GM21367 (cell line): ENCODE measurements at regions not wholly inside any gene's neighbourhood (a gene's known extent, or its start where the extent isn't known, plus 50 kb on each side); places are given as distances from the start of the nearest gene placed in this dataset.
A peak's percentile ranks its signal among the peaks of the same experiment; 100 is the strongest.

Source experiments
- ATAC-seq: cut with Tn5 transposase; IDR thresholded peaks from one replicate; pipeline ENCODE4 v1.9.1; 2021; ENCODE audit not compliant: unreplicated experiment

DNA sequence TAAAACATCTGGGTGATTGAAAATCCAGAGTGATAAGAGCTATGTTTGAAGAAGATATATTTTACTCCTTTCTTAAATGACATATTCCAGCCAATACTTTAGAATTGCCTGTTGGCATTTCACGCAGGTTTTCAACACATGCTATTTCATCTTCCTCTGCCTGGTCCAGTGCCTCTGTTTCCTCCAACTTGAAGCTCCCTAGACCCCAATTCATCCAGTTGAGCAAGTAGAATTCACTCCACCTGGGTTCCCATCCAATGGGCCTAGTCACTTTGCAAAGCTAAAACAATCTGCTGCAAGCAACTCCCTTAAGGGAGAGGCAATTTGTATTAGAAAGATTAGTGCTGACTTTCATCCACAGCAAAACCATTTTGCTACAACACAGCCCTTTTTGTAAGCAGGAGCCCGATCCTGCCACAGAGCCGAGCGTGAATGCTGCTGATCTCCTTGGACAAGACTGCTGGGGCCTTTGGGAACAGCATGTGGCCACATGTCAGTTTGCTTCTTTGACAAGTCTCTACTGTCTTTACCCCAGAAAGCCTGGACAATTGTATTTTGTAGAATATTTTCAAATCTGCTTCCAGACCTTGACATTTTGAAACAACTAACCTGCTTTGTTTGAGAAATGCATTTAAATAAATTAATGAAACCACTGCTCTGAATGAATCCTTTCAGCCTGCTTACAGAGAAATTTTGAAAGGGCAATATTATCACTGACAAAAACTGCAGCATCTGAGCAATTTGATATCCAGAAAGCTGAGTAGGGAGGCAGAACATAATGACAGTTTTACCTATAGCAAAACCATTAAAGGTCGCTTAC is 259.1 kb downstream of the TDRD15 start:
- ATAC-seq, result no peak

DNA sequence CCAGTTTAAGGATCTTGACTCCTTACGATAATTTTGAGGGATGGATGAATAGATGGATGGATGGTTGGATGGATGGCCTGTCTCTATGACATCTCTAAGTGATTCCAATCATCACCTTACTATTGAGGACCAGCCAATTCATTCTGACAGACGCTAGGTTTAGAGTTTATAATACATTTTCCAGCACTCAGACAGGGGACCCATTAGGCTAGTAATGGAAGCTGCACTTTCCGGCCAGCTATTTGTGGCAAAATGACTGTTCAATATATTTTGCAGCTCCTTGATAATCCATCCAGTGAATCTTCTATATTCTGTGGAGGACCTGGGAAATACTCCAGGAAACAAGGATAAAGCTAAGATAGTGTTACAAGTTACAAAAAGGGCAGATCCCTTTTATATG is 262.9 kb downstream of the TDRD15 start:
- ATAC-seq, result no peak

DNA sequence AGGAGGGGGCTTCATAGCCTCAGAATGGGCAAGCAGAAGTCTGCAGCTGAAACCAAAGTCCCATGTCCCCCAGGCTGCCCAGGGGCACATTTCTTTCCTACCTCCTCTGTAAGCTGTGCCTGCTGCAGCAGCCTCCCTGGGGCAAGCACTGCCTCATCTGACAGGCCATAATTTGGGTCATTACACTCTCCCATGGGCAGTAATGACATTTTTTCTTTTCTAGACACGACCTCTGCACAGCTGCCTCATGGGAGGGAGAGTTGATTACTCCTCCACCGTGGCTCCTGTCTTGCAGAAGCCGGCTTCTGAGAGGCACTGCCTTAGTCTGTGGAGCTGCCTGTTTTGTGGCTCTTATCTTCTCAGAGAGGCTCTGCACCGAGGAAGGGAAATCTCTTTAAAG is 268.9 kb downstream of the TDRD15 start:
- ATAC-seq, result no peak

DNA sequence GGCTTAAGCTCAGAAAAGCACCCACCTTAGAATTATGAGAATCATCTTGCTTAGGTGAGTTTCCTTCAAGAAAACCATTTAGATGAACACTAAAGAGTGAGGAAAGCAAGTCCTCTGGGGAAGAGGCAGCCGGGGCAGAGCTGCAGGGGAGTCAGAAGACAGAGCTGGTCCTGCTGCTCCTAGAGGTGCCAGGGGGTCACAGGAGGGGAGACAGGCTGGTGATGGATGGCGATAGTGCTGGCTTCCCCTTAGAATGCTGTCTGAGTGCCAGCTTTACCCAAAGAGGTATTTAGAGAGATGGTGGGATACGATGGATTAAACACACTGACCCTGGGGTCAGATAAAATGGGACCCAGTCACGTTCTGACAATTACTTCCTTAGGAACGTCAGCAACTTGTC is 269.4 kb downstream of the TDRD15 start:
- no peak for ATAC-seq

DNA sequence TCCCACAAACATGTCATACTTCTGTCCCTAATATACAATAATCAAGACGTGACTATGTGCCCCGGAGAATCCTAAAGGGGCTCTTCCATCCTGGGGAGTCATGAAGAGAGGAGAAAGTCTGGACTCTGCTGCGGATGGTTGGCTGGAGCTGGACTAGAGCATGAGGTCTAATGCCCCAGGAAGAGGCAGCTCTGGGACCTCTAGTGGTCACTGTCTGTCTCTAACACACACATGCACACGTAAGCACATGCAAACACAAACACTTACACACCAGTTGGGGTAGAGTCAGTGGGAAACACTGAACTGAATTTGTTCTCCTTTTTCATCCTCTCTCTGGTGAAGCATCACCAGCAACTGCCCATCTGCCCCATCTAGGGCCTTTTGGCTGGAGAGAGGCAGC is 271.6 kb downstream of the TDRD15 start:
- ATAC-seq, result no peak

DNA sequence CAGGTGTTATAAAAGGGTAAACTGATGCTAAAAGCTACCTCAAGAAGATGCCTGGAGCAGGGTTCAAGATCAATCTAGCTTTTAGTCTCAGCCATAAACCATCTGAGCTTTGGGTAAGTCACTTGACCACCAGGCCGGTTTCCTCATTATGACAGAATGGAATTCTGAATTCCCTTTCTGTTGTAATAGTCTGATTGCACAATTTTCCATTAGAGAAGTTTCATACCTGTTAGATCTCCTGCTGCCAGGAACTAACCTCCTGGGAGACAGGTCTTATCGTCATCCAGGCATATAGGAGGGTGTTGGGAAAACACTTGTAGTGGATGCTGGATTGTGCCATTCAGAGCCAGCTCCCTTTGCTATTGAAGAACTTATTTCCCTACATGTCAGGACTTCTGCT is 272.5 kb downstream of the TDRD15 start:
- ATAC-seq, result no peak

DNA sequence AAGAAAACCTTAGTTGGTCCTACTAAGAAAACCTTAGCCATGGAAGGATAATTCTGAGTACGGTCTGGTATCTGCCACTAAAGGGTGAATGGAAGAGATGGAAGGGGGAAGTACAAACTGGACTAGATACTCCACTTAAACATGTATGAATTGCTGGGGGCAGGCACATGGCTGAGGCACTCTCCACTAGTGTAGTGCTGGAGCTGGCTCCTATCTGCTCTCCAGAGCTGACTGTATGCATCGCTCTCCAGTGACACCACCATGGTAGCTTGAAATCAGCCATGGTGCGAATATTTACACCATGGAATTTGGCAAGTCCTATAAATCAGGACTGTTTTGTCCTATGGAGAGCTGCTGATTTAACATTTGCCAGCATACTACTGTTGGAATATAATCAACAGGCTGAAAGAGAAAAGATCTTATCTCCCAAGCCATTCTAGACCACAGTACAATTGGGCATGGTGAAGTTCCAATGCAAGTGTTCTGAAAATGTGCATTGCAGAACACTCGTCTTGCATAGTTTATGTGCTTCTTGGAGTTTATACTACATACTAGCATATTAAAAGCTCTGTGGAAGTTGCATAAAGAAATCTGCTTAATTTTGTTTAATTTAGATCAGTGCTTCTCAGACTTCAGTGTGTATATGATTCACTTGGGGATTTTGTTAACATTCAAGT is 277.4 kb downstream of the TDRD15 start:
- no peak for ATAC-seq

DNA sequence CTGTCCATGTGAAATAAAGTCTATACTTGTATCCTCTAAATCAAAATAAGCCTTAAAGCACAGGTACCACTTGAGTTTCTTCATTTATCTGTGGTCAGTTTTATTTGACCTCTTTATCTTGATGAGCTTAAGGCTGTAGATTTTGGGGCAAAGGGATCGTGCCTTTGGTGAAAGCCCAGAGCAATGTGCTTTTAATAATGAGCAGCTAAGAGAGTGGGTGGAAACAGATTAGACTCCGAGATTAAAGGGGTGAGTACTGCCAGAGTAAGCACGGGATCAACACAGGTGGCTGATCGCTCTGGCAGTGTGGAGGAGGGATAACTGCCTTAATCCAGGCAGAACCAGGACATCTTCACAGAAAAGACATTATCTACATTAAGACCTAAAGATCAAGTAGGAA is 280.4 kb downstream of the TDRD15 start:
- no peak for ATAC-seq

DNA sequence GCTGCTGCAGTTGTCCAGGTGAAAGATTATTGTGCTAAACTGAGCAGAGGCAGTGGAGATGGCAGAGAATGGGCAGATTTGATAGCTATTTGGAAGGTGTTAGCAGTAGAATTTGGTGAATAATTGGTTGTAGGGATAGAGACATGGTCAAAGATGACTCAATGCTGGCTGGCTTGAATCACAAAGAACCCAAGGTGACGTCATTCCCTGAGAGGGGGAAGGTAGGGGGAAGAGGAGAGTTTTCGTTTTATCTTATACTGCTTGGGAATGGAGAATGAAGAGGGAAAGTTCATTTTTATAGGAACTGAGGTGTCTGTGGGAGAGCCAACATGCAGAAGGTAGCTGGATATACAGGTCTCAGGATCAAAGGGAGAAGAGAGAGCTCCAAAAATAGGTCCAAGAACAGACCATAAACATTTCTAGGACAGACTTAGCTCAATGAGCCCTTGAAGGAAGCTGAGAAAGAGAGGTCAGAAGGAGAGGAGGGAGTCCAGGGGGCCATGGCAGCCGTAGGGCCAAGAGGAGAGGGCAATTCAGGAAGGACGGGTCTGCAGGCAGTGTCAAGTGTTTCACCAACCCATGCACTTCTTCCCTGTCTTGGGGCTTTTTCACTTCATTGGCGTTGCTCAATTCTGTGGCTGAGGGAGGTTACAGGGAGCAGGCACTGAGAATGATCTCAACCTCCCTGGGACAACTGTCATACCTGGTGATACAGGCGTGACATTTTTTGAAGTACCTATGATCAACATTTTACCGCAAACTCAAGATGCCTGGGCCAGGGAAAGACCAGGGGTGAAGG is 281.3 kb downstream of the TDRD15 start:
- ATAC-seq, result no peak

DNA sequence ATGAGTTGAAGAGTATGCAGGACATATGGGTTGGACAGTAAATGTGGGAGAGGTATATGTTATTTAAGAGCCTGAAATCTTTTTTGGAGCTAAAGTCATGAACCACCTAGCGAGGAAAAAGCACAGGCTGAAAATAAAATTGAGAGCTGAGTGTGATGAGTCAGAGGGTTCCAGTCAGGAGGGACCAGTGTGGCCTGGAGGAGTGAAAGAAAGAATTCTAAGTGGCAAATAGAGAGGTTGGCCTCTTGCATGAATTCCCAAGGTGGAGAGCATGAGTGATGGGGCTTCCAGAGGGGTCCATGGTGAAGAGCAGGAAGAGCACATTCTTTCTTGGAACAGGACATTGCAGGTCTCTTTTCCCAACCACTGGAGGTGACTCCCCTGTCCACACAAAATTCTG is 282.6 kb downstream of the TDRD15 start:
- ATAC-seq, result no peak

DNA sequence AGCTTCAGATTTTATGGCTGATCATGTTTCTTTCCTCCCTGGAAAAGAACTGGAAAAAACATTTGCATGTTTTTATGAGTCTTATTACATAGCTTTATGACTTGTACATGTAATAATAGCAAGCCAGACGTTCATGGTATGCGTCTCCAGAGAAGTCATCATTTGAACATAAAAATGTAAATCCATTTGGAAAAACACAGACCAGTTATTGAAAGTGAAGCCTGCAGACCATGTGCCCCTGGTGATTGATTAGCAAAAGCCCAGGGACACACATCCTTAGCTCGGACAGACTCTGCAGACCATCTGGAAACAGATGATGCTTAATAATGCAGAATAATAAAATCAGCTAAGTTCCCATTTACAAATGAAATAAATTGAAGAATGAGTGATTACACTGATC is 283.1 kb downstream of the TDRD15 start:
- no peak for ATAC-seq

DNA sequence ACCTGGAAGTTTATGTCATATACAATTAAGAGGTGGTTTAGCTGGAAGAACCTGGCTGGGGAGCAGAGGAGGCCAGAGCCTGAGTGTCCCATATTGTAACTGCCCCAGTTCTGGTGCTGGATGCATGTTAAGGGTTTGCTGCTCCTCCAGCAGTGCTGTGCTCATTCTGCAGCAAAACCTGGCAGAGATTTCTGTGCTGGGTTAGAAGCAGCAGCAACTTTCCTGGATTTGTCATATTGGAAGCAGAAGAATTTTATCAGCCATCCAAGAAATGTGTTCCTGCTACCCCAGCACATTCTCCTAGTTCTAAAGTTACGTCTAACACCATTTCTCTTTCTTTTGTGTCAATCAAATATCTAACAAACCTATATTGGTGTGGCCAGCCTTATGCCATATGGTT is 284.1 kb downstream of the TDRD15 start:
- ATAC-seq, result no peak

DNA sequence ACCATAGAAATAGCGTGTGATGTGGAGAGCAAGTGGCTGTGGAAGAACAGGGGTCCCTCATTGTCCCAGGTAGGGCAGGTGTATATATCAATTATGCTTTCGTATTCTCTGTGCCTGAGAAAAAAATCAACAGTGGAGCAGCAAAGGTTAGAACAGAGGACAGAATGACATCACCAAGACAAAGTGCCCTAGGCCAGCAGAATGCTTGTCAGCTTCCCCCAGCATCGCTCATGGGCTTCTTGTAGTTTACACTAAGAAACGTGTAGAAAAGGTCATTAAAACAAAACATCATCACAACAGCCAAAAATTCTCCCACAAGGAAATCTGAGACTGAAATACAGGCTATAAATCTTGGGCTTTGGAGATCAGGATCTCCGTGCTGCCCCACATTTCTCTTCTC is 288.0 kb downstream of the TDRD15 start:
- no peak for ATAC-seq

DNA sequence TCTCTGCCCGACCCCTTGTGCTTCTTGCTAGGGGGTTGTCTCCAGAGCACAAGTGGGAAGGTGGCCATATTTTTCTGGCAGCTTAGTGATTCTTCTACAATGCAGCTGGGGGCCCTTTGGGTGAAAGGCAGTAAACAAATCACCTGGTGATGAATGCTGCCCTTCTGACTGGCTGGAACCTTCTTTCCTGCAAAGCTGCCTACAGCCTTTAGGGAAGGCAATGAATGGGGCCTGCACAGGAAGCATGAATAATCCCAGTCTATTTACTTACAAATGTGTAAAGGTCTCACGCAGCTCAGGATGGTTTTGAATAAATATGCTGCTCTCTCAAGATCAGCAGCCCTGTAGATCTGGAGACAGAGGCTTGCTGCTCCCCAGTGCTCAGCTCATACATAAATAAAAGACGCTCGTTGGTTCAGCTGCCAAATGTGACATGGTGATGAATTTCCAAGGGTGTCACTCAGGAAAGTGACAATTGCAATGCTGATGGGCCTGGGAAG is 289.2 kb downstream of the TDRD15 start:
- no peak for ATAC-seq

DNA sequence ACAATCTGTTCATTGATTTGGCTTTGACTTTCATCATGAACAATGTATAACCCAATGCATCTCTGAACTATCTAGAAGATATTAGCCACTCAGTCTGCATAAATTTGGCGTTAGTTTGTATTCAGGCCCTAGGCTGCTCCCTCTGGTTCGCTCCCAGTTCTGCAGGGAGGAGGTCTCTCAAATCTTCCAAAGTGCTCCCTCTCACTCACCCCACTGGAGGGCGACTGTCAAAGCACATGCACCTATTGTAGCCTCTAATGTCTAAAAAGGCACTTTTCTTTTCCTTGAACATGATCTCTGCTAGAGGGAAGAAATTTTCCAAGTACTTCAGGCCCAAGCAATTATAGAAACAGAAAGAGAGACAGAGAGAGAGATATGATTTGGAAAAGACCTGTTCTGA is 291.5 kb downstream of the TDRD15 start:
- ATAC-seq, result no peak

DNA sequence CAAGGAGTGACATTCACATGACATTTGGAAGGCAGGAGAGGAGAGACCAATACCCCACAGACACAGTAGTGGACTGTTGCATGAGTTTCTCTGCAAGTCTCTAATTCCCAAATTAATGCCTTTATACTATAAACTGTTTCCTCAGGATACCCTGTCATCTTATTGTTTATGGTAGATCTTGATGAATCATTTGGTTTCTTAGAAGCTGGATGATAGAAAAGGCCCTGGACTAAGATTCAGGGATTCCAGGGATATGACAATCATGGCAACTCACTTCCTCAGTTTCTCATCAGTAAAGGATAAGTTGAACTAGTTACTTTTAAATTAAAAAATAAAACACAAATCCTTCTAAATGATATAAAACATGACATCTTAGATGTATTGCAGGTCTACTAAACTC is 292.5 kb downstream of the TDRD15 start:
- ATAC-seq, result no peak

DNA sequence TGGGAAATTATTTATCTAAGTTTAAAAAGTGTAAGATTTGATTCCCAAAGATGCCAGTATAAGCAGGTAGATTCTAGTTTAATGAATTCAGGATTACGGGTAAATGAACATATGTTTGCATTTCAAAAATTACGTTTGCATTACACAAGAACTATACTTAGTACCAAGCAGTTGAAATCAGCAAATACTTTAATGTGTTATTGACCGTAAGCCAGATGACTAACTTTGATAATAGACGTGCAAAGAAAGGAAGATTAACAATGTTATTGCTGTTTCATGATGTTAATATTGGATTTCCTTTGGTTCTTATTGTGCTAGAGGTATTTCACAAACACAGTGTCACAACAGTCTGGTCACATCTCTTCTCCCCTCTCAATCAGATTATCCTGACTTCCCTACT is 294.7 kb downstream of the TDRD15 start:
- no peak for ATAC-seq

DNA sequence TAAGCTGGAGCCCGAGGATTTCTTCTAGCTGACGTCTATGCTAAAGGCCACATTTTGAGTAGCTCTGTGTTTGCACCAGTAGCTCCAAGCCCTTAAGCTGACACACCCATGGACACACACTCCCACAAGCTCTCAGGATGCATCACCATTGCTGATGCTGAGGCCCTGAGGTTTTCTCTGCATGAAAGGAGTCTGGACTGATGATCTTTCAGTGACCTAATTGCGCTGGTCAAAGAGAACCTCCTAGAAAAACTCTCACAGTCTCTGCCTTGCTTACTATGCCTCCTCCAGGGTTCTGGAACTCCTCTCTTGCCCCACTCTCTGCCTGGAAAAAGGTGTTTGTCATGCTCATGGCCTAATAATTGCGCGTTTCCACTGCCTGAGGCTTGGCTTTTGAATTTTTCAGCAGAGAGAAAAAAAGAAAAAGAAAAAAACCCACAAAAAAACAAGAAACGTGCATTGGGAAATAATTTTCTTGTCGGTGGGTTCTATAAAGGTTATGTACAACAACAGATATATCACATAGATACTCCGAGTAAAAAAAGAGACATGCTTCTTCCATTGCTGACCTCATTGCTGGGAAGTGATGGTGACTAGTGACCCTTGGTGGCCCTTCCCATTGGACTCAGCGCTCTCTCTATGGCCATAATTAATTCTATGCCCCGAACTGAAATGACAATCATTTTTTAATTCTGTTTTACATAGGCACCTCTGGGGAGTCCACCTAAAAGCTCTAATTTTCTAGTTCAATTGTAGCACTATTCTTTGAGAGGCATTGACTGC is 297.0 kb downstream of the TDRD15 start:
- ATAC-seq, result no peak

DNA sequence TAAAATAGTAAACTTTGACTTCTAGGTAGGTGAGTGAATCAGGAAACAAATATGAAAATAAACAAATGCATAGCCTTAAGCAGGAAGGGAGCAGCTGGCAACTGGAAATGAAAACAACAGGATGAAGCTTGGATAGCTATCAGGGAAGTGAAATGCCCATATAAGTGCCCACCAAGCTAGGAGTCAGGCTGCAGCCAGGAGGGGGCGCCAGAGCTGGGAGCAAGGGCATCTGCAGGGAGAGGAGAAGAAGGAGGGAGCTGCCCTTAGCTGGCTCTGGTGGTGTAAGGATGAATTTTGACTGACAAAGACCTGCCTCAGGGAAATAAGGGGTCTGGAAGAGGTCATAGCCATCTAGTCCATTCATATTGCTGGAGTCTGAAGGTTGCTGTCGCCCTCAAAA is 298.3 kb downstream of the TDRD15 start:
- peak; percentile 75 for ATAC-seq

DNA sequence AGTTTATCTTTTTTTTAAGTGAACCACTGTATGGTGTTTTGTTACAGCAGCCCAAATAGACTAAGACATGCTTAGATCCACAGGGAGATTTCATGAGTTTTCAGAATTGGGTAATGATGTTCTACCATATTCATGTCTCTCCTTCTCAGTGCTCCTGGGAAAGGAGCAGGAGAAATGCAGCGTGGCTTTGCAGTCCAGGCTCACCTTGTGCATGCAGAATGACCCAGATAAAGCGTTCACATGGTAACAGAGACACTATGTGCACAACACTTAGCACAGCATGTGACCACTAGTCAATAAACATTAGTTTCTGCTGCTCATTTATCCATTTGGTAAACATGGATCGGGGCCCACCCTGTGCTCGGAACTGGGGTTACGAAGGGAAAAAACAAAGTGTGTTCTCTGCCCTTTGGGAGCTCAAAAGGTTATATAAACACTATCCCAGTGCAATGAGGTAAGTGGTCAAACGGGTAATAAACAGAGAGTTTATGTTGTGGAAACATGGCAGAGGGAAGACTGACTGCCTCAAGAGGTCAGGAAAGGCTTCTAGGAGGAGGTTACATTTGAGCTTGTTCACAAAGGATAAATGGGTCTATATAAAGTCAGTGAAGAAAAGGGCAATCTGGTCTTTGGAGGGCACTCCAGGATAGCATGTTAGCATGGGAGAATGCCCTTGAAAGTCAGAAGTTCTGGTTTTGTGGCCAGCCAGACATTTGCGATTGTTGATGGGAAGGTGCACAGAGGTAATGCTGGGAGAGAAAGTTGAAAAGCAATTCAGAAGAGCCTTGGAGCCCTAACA is 299.2 kb downstream of the TDRD15 start:
- ATAC-seq, result no peak
